AG04450 (cell line): ENCODE measurements at regions not wholly inside any gene's neighbourhood (a gene's known extent, or its start where the extent isn't known, plus 50 kb on each side); places are given as distances from the start of the nearest gene placed in this dataset.
A peak's percentile ranks its signal among the peaks of the same experiment; 100 is the strongest.

Experiments
- CTCF ChIA-PET: fragments of 300-600, 350-600 bp; formaldehyde crosslinking; extraction: SDS; loops from one replicate; lab custom pipeline; 2022; ENCODE audit warnings: antibody characterized with exemption, inconsistent platforms; lab: Charles Lee
- POLR2A ChIA-PET: fragments of 350-600 bp; formaldehyde crosslinking; extraction: SDS; loops from one replicate; lab custom pipeline; 2021; ENCODE audit warnings: antibody characterized with exemption, inconsistent platforms; lab: Yijun Ruan, JAX
- DNase-seq: peaks from one replicate; pipeline ENCODE4 v3.0.0-alpha.2; 2011; ENCODE audit warnings: low read depth, low spot score
- H3K27ac ChIP-seq: one replicate; pipeline ENCODE4 v1.5.1; 2012; ENCODE audit warnings: low read depth, low read length, control low read depth
- H3K27me3 ChIP-seq: one replicate; pipeline ENCODE4 v1.6.0; 2012; ENCODE audit warnings: low read length; ENCODE audit not compliant: control insufficient read depth, insufficient read depth
- H3K4me3 ChIP-seq: 2 replicates; pipeline ENCODE4 v1.5.1; 2011; ENCODE audit warnings: mild to moderate bottlenecking, low read depth, low read length, control low read depth
- H3K9me3 ChIP-seq: 2 replicates; pipeline ENCODE4 v1.5.1; 2012; ENCODE audit warnings: low read length; ENCODE audit not compliant: control insufficient read depth, insufficient read depth
- CTCF ChIP-seq: IDR thresholded peaks from 2 replicates; pipeline ENCODE4 v1.5.1; 2011; ENCODE audit warnings: low read depth, low read length, control low read depth, inconsistent platforms

- ChIA-PET CTCF (interaction anchor here (1.2 to 1.3 kb wide), 2 partner anchors 82 to 348 kb away, joined by 3 to 5 read pairs; partner anchors contain the start of gene ARL4A), POLR2A (interaction anchor here (0.7 kb wide), 1 partner anchor 201 kb away, joined by 3 read pairs; no protein-coding TSS in a partner anchor)
- Histone ChIP-seq H3K27me3 (no peaks in the 10 kb centered on the region), H3K27ac (no peak overlapping the region), H3K4me3 (no peak overlapping the region), H3K9me3 (no peaks in the 10 kb centered on the region)
- no peak for TF ChIP-seq CTCF
- DNase-seq, result no peak
These were observed 81.5 kb downstream of the ARL4A start for GRCh38 chr7:12768948-12769347.

- Histone ChIP-seq H3K27me3 (no peaks in the 10 kb centered on the region), H3K27ac (no peak overlapping the region), H3K4me3 (no peak overlapping the region), H3K9me3 (no peaks in the 10 kb centered on the region)
- no peak for DNase-seq
- ChIA-PET CTCF (interaction anchor here (1.3 kb wide), 1 partner anchor 348 kb away, joined by 3 read pairs; no protein-coding TSS in a partner anchor), POLR2A (no interaction called here)
- TF ChIP-seq CTCF, result no peak
These were observed 82.0 kb downstream of the ARL4A start for GRCh38 chr7:12769444-12769843.

GRCh38 chr7:12770227-12770975, 83.0 kb downstream of the ARL4A start:
- H3K9me3 ChIP-seq, result no peaks in the 10 kb centered on the region
- TF ChIP-seq CTCF, result no peak
- H3K4me3 ChIP-seq, result no peak overlapping the region
- DNase-seq, result no peak
- no peak overlapping the region for H3K27ac ChIP-seq
- CTCF ChIA-PET, result interaction anchor here (0.5 kb wide), 1 partner anchor 477 kb away, joined by 3 read pairs; no protein-coding TSS in a partner anchor
- H3K27me3 ChIP-seq, result no peaks in the 10 kb centered on the region
- POLR2A ChIA-PET, result no interaction called here

- Histone ChIP-seq H3K9me3 (no peaks in the 10 kb centered on the region), H3K27ac (no peak overlapping the region), H3K27me3 (no peaks in the 10 kb centered on the region), H3K4me3 (peak overlapping the region; percentile 26)
- DNase-seq, result no peak
- ChIA-PET POLR2A (no interaction called here), CTCF (interaction anchor here (1.4 kb wide), 1 partner anchor 84 kb away, joined by 4 read pairs; the partner anchor contains the start of gene ARL4A)
- TF ChIP-seq CTCF, result no peak
These were observed 84.0 kb downstream of the ARL4A start for GRCh38 chr7:12771378-12771877.

GRCh38 chr7:12772768-12773167, 85.3 kb downstream of the ARL4A start:
- TF ChIP-seq CTCF, result no peak
- CTCF ChIA-PET, result interaction anchor here (1.4 kb wide), 1 partner anchor 86 kb away, joined by 4 read pairs; the partner anchor contains the start of gene ARL4A
- Histone ChIP-seq H3K9me3 (no peaks in the 10 kb centered on the region), H3K27me3 (no peaks in the 10 kb centered on the region), H3K27ac (no peak overlapping the region), H3K4me3 (no peak overlapping the region)
- POLR2A ChIA-PET, result no interaction called here
- no peak for DNase-seq
